ENCODE measurements at regions not wholly inside any gene's neighbourhood (a gene's known extent, or its start where the extent isn't known, plus 50 kb on each side); places are given as distances from the start of the nearest gene placed in this dataset.

DNA sequence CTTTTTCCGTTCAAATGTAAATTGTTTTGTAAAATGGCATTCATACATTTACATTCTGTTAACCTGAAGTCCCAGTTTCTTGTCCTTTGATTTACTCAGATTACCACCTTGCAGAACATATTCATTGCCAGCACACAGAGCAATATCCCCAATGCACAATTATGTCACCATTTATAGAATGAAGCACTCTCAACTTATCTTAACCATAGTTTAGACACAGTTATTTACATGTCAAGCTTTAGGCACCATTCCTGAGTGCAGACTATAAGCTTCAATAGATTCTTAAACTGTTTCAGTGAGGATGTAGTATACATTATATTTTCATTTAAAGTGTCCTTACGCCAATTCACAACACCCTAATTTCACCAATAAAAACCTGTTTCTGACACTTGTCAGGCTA lies 1977.9 kb downstream of the SUCLG1 start:
- TF ChIP-seq, protein P1, sequence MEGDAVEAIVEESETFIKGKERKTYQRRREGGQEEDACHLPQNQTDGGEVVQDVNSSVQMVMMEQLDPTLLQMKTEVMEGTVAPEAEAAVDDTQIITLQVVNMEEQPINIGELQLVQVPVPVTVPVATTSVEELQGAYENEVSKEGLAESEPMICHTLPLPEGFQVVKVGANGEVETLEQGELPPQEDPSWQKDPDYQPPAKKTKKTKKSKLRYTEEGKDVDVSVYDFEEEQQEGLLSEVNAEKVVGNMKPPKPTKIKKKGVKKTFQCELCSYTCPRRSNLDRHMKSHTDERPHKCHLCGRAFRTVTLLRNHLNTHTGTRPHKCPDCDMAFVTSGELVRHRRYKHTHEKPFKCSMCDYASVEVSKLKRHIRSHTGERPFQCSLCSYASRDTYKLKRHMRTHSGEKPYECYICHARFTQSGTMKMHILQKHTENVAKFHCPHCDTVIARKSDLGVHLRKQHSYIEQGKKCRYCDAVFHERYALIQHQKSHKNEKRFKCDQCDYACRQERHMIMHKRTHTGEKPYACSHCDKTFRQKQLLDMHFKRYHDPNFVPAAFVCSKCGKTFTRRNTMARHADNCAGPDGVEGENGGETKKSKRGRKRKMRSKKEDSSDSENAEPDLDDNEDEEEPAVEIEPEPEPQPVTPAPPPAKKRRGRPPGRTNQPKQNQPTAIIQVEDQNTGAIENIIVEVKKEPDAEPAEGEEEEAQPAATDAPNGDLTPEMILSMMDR (IDR thresholded peaks at IDR 0.05), result no peak
- TF ChIP-seq ZFX (IDR thresholded peaks at IDR 0.05; ENCODE audit: borderline replicate concordance), result no peak
- no peak overlapping the region for H3K27ac ChIP-seq

DNA sequence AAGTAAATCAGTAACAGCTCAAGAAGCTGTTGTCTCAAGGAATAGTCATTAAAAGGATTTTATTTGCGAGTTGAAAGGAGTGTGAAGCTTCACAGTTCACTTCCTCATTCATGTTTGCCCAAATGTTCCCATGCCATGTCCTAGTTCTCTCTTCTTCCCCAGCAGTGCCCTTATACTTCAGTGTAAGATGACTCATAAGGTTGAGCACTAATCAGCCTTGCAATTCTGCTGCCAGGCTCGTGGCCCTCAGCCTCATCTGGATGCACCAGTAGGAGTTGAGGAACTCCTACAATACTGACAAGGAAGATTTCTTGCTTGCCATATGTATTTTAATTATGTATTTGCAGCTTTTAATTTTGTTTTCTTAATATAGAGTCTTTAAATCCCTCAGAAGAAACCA lies 1980.4 kb downstream of the SUCLG1 start:
- no peak for TF ChIP-seq ZFX (IDR thresholded peaks at IDR 0.05; ENCODE audit: borderline replicate concordance)
- TF ChIP-seq, protein P1 (IDR thresholded peaks at IDR 0.05), result no peak
- no peak overlapping the region for H3K27ac ChIP-seq

DNA sequence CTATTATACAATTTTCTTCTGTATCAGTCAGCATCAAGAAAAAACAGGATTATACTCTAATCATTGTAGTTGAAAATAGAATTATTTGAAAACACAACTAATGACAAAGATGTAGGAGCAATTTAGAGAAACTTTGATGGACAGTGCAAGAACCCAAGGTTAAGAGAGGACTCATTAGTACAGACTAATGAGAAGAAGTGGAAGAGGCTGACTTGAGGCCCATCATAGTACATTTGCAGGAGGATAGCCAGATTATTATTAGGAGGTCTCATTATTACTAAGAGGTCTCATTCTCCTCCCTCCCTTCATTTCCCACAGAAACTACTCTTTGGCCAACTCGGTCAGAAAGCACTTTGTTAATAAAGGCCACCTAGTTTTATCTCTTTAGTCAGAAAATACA lies 1983.0 kb downstream of the SUCLG1 start:
- H3K27ac ChIP-seq, result no peak overlapping the region
- TF ChIP-seq ZFX (IDR thresholded peaks at IDR 0.05; ENCODE audit: borderline replicate concordance), result no peak
- TF ChIP-seq, protein P1 (IDR thresholded peaks at IDR 0.05), result no peak

DNA sequence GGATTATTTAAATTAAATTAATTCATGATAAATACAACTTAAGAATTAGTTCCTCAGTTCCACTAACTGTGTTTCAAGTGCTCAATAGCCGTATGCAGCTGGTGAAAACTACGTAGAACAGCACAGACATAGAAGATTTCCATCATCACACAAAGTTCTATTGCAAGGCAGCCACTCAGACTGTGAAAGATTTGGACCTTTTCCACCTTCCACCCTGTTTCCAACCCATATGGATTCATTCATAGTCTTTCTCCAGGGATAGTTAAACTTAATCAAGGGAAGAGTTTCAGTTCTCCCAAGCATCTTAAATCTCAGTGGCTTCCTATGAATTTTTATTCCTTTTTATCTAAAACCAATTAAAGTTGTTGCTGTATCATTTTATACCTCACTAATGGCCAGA lies 2030.8 kb downstream of the SUCLG1 start:
- H3K27ac ChIP-seq, result no peak overlapping the region
- TF ChIP-seq, protein P1 (IDR thresholded peaks at IDR 0.05), result no peak
- TF ChIP-seq ZFX (IDR thresholded peaks at IDR 0.05; ENCODE audit: borderline replicate concordance), result no peak

DNA sequence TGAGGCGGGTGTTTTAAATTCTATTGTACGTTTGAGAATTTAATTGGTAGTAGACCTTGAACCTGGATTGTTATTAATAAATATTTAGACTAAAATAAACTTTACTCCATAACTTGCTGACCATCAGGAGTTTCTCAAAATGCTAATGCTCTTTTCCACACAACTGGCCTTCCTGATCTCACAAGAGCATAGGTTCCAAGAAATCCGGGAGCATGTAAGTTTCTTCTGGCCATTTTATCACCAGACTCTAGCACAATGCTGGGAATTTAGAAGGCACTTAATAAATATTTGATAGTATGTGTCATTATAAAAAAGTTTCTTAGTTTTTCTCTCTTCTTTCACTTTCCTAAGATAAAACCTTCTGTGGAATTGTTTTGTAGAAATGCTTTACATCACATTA lies 2047.1 kb downstream of the SUCLG1 start:
- TF ChIP-seq, protein P1 (IDR thresholded peaks at IDR 0.05), result no peak
- TF ChIP-seq ZFX (IDR thresholded peaks at IDR 0.05; ENCODE audit: borderline replicate concordance), result no peak
- H3K27ac ChIP-seq, result no peak overlapping the region

DNA sequence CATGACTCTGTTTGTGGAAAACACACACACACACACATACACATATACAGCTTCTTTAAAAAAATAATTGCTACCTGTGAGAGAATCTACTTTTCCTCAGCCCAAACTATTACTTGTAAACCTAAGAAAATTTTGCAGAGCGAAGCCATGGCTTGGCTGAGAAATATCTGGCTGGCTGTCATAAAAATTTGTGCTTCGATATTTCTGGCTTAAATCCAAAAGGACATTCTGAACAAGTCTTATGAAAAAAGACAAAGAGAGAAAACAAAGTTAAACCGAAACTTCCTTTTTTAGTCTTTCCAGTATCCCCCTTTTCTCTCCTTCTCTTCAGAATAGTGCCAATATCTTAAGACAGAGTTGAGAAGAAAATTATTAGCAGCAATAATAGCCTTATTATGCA lies 2048.0 kb downstream of the SUCLG1 start:
- TF ChIP-seq, protein P1 (IDR thresholded peaks at IDR 0.05), result no peak
- TF ChIP-seq ZFX (IDR thresholded peaks at IDR 0.05; ENCODE audit: borderline replicate concordance), result no peak
- H3K27ac ChIP-seq, result no peak overlapping the region

DNA sequence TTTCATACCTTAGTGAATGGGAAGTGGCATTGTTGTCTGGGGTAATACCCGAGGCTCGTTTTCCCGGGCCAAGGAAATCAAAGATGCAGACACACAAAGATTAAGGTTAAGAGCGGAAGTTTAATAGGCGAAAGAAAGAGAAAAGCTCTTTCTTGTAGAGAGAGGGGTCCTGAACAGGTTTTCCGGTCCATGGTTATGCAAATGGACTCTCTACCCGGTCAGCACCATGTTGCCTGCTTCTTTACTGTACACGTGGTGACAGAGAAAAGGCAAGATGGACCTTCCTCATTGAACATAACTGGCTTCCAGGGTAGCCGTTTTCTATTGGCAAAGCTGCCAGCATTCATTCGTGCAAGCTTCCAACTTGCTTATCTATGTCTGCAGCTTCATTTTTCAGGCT lies 2063.5 kb downstream of the SUCLG1 start:
- H3K27ac ChIP-seq, result no peak overlapping the region
- TF ChIP-seq, protein P1 (IDR thresholded peaks at IDR 0.05), result no peak
- TF ChIP-seq ZFX (IDR thresholded peaks at IDR 0.05; ENCODE audit: borderline replicate concordance), result no peak

Measured in 22Rv1 (cell line).